M059J (cell line): ENCODE measurements at regions not wholly inside any gene's neighbourhood (a gene's known extent, or its start where the extent isn't known, plus 50 kb on each side); places are given as distances from the start of the nearest gene placed in this dataset.
"Not testable (repeated sequence)": the region's sequence is repeated elsewhere in the genome, so short reads cannot be mapped to it uniquely, and the experiment has no call there.

Experiments
- DNase-seq: peaks from one replicate; pipeline ENCODE4 v3.0.0-alpha.2; 2012; ENCODE audit warnings: low read depth

- DNase-seq = not testable (repeated sequence)
Observed at GRCh38 chr6:26799903-26800633, 140.5 kb upstream of the ZNF322 start.

- not testable (repeated sequence) for DNase-seq
Observed at GRCh38 chr6:26803762-26804161, 144.2 kb upstream of the ZNF322 start.

GRCh38 chr6:26811486-26812116 is 152.1 kb upstream of the ZNF322 start:
- DNase-seq = not testable (repeated sequence)

- not testable (repeated sequence) for DNase-seq
Observed at GRCh38 chr6:26818640-26819225, 159.2 kb upstream of the ZNF322 start.

- DNase-seq = not testable (repeated sequence)
Observed at GRCh38 chr6:26827965-26828364, 168.4 kb upstream of the ZNF322 start.

GRCh38 chr6:26829480-26829879 is 169.9 kb upstream of the ZNF322 start:
- not testable (repeated sequence) for DNase-seq

GRCh38 chr6:26830992-26831391 is 171.4 kb upstream of the ZNF322 start:
- not testable (repeated sequence) for DNase-seq

GRCh38 chr6:26835707-26836106 is 176.2 kb upstream of the ZNF322 start:
- DNase-seq = not testable (repeated sequence)

GRCh38 chr6:26836657-26837056 is 177.1 kb upstream of the ZNF322 start:
- not testable (repeated sequence) for DNase-seq

- DNase-seq = not testable (repeated sequence)
Observed at GRCh38 chr6:26844823-26845222, 185.3 kb upstream of the ZNF322 start.

- not testable (repeated sequence) for DNase-seq
Observed at GRCh38 chr6:26857289-26857688, 197.7 kb upstream of the ZNF322 start.

GRCh38 chr6:26859067-26859770 is 199.7 kb upstream of the ZNF322 start:
- DNase-seq = not testable (repeated sequence)

GRCh38 chr6:26859771-26860163 is 200.2 kb upstream of the ZNF322 start:
- not testable (repeated sequence) for DNase-seq

- not testable (repeated sequence) for DNase-seq
Observed at GRCh38 chr6:26861913-26862312, 202.4 kb upstream of the ZNF322 start.

GRCh38 chr6:26863641-26864040 is 204.1 kb upstream of the ZNF322 start:
- DNase-seq = not testable (repeated sequence)

- not testable (repeated sequence) for DNase-seq
Observed at GRCh38 chr6:26898785-26899184, 239.2 kb upstream of the ZNF322 start.

- DNase-seq = peak; percentile 50
Observed at GRCh38 chr6:26924206-26924605, 264.7 kb upstream of the ZNF322 start.

GRCh38 chr6:26928190-26928589 is 268.6 kb upstream of the ZNF322 start:
- not testable (repeated sequence) for DNase-seq

GRCh38 chr6:26937258-26937657 is 277.7 kb upstream of the ZNF322 start:
- not testable (repeated sequence) for DNase-seq

- DNase-seq = not testable (repeated sequence)
Observed at GRCh38 chr6:26951211-26951610, 291.7 kb upstream of the ZNF322 start.

GRCh38 chr6:26956078-26956600 is 291.4 kb upstream of the PRSS16 start:
- DNase-seq = peak; percentile 94
